ENCODE measurements at regions not wholly inside any gene's neighbourhood (a gene's known extent, or its start where the extent isn't known, plus 50 kb on each side); places are given as distances from the start of the nearest gene placed in this dataset.

DNA sequence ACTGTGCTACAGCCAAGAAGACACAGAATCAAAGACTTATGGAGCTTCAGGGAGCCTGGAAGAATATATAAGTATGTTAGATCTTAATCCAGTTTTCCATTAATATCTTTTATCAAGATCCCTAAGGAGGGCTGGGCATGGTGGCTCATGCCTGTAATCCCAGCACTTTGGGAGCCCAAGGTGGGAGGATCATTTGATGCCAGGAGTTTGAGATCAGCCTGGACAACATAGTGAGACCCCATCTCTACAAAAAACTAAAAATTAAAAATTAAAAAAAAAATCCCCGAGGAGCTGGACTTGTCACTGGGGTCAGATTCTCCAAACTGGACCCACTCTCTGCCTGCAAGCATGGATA, 113.9 kb upstream of the CDC42BPA start:
- TF ChIP-seq CTCF (IDR thresholded peaks at IDR 0.05) (no peak), EZH2 (IDR thresholded peaks at IDR 0.05) (no peak)

Measured in neural progenitor cell (in vitro differentiated cells).